ENCODE measurements at regions not wholly inside any gene's neighbourhood (a gene's known extent, or its start where the extent isn't known, plus 50 kb on each side); places are given as distances from the start of the nearest gene placed in this dataset.

GRCh38 chr4:1487106-1487505 is 80.9 kb upstream of the NKX1-1 start:
- no peak overlapping the region for H3K4me3 ChIP-seq
- CTCF ChIA-PET: interaction anchor here (0.7 kb wide), 1 partner anchor 11 kb away, joined by 3 read pairs; no protein-coding TSS in a partner anchor
- WGBS (ENCODE audit: missing lambda C conversion rate): 43% methylated on average over 9 of the region's 9 CpGs
- DNase-seq (ENCODE audit: low read depth in 1 of 2, low spot score in 1 of 2): no peak
- H3K4me2 ChIP-seq: no peak overlapping the region
- peaks cover 22% of the 10 kb centered on the region for H3K9me3 ChIP-seq
- ATAC-seq: no peak
- POLR2A ChIA-PET: interaction anchor here (0.6 kb wide), 1 partner anchor 291 kb away, joined by 3 read pairs; no protein-coding TSS in a partner anchor
- H3K27ac ChIP-seq: no peak overlapping the region
- no peak for FAIRE-seq
- no peaks in the 10 kb centered on the region for H3K4me1 ChIP-seq
- no peak for TF ChIP-seq JUN (IDR thresholded peaks at IDR 0.05)
- TF ChIP-seq CHD2 (IDR thresholded peaks at IDR 0.05; ENCODE audit: low read length, partially characterized antibody): no peak
- TF ChIP-seq RFX5 (IDR thresholded peaks at IDR 0.05): no peak
- no peak for TF ChIP-seq EHF (CRISPR knock-in tag; IDR thresholded peaks at IDR 0.05)
- TF ChIP-seq HOXA7 (CRISPR knock-in tag; IDR thresholded peaks at IDR 0.05): no peak
- TF ChIP-seq NR3C1 (IDR thresholded peaks at IDR 0.05): no peak
- no peak for TF ChIP-seq HOXB5 (CRISPR knock-in tag; IDR thresholded peaks at IDR 0.05)
- TF ChIP-seq HOXB13 (CRISPR knock-in tag; IDR thresholded peaks at IDR 0.05; ENCODE audit: low read depth): no peak
- TF ChIP-seq NPAS2 (CRISPR knock-in tag; IDR thresholded peaks at IDR 0.05; ENCODE audit: borderline replicate concordance): no peak
- TF ChIP-seq, protein P1, sequence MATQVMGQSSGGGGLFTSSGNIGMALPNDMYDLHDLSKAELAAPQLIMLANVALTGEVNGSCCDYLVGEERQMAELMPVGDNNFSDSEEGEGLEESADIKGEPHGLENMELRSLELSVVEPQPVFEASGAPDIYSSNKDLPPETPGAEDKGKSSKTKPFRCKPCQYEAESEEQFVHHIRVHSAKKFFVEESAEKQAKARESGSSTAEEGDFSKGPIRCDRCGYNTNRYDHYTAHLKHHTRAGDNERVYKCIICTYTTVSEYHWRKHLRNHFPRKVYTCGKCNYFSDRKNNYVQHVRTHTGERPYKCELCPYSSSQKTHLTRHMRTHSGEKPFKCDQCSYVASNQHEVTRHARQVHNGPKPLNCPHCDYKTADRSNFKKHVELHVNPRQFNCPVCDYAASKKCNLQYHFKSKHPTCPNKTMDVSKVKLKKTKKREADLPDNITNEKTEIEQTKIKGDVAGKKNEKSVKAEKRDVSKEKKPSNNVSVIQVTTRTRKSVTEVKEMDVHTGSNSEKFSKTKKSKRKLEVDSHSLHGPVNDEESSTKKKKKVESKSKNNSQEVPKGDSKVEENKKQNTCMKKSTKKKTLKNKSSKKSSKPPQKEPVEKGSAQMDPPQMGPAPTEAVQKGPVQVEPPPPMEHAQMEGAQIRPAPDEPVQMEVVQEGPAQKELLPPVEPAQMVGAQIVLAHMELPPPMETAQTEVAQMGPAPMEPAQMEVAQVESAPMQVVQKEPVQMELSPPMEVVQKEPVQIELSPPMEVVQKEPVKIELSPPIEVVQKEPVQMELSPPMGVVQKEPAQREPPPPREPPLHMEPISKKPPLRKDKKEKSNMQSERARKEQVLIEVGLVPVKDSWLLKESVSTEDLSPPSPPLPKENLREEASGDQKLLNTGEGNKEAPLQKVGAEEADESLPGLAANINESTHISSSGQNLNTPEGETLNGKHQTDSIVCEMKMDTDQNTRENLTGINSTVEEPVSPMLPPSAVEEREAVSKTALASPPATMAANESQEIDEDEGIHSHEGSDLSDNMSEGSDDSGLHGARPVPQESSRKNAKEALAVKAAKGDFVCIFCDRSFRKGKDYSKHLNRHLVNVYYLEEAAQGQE (IDR thresholded peaks at IDR 0.05): no peak
- TF ChIP-seq, protein P2, sequence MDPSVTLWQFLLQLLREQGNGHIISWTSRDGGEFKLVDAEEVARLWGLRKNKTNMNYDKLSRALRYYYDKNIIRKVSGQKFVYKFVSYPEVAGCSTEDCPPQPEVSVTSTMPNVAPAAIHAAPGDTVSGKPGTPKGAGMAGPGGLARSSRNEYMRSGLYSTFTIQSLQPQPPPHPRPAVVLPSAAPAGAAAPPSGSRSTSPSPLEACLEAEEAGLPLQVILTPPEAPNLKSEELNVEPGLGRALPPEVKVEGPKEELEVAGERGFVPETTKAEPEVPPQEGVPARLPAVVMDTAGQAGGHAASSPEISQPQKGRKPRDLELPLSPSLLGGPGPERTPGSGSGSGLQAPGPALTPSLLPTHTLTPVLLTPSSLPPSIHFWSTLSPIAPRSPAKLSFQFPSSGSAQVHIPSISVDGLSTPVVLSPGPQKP (IDR thresholded peaks at IDR 0.05; ENCODE audit: low read depth, low read length): no peak
- no peak for TF ChIP-seq MAFK (IDR thresholded peaks at IDR 0.05; ENCODE audit: partially characterized antibody)
- TF ChIP-seq BHLHE40 (IDR thresholded peaks at IDR 0.05; ENCODE audit: low read depth, low read length): no peak
- TF ChIP-seq HEYL (CRISPR knock-in tag; IDR thresholded peaks at IDR 0.05): no peak
- TF ChIP-seq GATA3 (IDR thresholded peaks at IDR 0.05; ENCODE audit: borderline replicate concordance): no peak
- no peak for TF ChIP-seq RNF2 (IDR thresholded peaks at IDR 0.05; ENCODE audit: borderline replicate concordance, low read depth)
- TF ChIP-seq HDAC2 (IDR thresholded peaks at IDR 0.05): no peak
- no peak for TF ChIP-seq SMC3 (IDR thresholded peaks at IDR 0.05)
- TF ChIP-seq CTCF (IDR thresholded peaks at IDR 0.05): no peak

GRCh38 chr4:1485280-1485679 is 79.0 kb upstream of the NKX1-1 start:
- CTCF ChIA-PET: no interaction called here
- ATAC-seq (no peak), DNase-seq (ENCODE audit: low read depth in 1 of 2, low spot score in 1 of 2) (no peak), FAIRE-seq (no peak)
- H3K4me2 ChIP-seq: no peak overlapping the region
- no peaks in the 10 kb centered on the region for H3K4me1 ChIP-seq
- H3K4me3 ChIP-seq: no peak overlapping the region
- POLR2A ChIA-PET: no interaction called here
- no peak overlapping the region for H3K27ac ChIP-seq
- peaks cover 24% of the 10 kb centered on the region for H3K9me3 ChIP-seq
- no peak for TF ChIP-seq FOXS1 (CRISPR knock-in tag; IDR thresholded peaks at IDR 0.05)
- no peak for TF ChIP-seq TP53 (CRISPR knock-in tag; IDR thresholded peaks at IDR 0.05)
- TF ChIP-seq JUN (IDR thresholded peaks at IDR 0.05): no peak
- TF ChIP-seq, protein P3, sequence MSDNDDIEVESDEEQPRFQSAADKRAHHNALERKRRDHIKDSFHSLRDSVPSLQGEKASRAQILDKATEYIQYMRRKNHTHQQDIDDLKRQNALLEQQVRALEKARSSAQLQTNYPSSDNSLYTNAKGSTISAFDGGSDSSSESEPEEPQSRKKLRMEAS (IDR thresholded peaks at IDR 0.05): no peak
- no peak for TF ChIP-seq ATOH8 (CRISPR knock-in tag; IDR thresholded peaks at IDR 0.05; ENCODE audit: low read depth)
- no peak for TF ChIP-seq EP300 (IDR thresholded peaks at IDR 0.05)
- no peak for TF ChIP-seq HEYL (CRISPR knock-in tag; IDR thresholded peaks at IDR 0.05)
- no peak for TF ChIP-seq JUNB (IDR thresholded peaks at IDR 0.05)
- TF ChIP-seq NR3C1 (IDR thresholded peaks at IDR 0.05): no peak
- TF ChIP-seq RCOR1 (IDR thresholded peaks at IDR 0.05; ENCODE audit: low read depth, low read length): no peak
- TF ChIP-seq, protein P4, sequence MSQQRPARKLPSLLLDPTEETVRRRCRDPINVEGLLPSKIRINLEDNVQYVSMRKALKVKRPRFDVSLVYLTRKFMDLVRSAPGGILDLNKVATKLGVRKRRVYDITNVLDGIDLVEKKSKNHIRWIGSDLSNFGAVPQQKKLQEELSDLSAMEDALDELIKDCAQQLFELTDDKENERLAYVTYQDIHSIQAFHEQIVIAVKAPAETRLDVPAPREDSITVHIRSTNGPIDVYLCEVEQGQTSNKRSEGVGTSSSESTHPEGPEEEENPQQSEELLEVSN (IDR thresholded peaks at IDR 0.05; ENCODE audit: borderline replicate concordance, low read depth): no peak
- TF ChIP-seq MYC (IDR thresholded peaks at IDR 0.05; ENCODE audit: borderline replicate concordance, low read length): no peak
- TF ChIP-seq, protein P1 (IDR thresholded peaks at IDR 0.05): no peak

Measured in A549 (cell line).